ENCODE measurements at regions not wholly inside any gene's neighbourhood (a gene's known extent, or its start where the extent isn't known, plus 50 kb on each side); places are given as distances from the start of the nearest gene placed in this dataset.

- TF ChIP-seq REST (IDR thresholded peaks at IDR 0.05; ENCODE audit: borderline replicate concordance) (no peak), SMC3 (conservative IDR thresholded peaks at IDR 0.05; ENCODE audit: poor library complexity) (no peak), RAD21 (conservative IDR thresholded peaks at IDR 0.05) (no peak), POLR2AphosphoS5 (IDR thresholded peaks at IDR 0.05) (no peak), EZH2 (IDR thresholded peaks at IDR 0.05; ENCODE audit: borderline replicate concordance, insufficient read depth, low read length, poor library complexity, severe bottlenecking) (no peak)
- Histone ChIP-seq H3F3A (ENCODE audit: insufficient read depth, low read length, poor library complexity, severe bottlenecking) (no peaks in the 10 kb centered on the region), H4K20me1 (ENCODE audit: insufficient read depth) (no peaks in the 10 kb centered on the region), H3K9ac (ENCODE audit: low read length) (no peak overlapping the region), H3K27ac (ENCODE audit: low read length) (no peak overlapping the region), H3K79me2 (replicated peaks; ENCODE audit: insufficient read depth, low read length) (no peaks in the 10 kb centered on the region), H3K36me3 (ENCODE audit: insufficient read depth, low read length) (no peaks in the 10 kb centered on the region), H3K27me3 (ENCODE audit: insufficient read depth, low read depth, low read length) (no peaks in the 10 kb centered on the region), H3K9me2 (ENCODE audit: insufficient read depth, low read length) (no peaks in the 10 kb centered on the region), H3K4me2 (ENCODE audit: low read length) (no peak overlapping the region), H2AFZ (ENCODE audit: low read depth, low read length) (no peak overlapping the region), H3K4me3 (ENCODE audit: low read length) (no peak overlapping the region), H3K9me3 (ENCODE audit: low read length) (no peaks in the 10 kb centered on the region)
These were observed 92.1 kb upstream of the FHL2 start for GRCh38 chr2:105490956-105491355.

DNA sequence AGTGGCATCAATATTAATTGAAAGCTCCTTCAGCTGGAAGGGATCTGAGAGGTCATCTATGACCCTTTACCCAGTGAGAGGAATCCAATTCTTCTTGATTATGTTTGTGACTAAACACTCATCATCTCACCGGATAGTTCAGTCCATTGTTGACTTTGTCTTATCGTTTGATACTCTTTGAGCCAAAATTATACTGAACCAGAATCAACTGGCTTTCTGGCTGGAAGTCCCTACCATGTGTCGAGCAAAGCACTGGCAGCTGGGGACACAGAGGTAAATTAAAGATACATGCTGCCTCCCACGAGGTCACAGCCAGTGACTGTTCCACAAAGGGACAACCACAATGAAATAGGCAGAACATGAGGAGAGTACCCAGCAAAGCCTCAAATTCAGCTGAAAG lies 91.4 kb upstream of the FHL2 start:
- no peaks in the 10 kb centered on the region for H3K36me3 ChIP-seq (ENCODE audit: insufficient read depth, low read length)
- no peak overlapping the region for H3K4me3 ChIP-seq (ENCODE audit: low read length)
- no peaks in the 10 kb centered on the region for H4K20me1 ChIP-seq (ENCODE audit: insufficient read depth)
- no peaks in the 10 kb centered on the region for H3K9me3 ChIP-seq (ENCODE audit: low read length)
- no peak overlapping the region for H2AFZ ChIP-seq (ENCODE audit: low read depth, low read length)
- H3K9me2 ChIP-seq (ENCODE audit: insufficient read depth, low read length), result no peaks in the 10 kb centered on the region
- no peaks in the 10 kb centered on the region for H3K27me3 ChIP-seq (ENCODE audit: insufficient read depth, low read depth, low read length)
- H3K79me2 ChIP-seq (replicated peaks; ENCODE audit: insufficient read depth, low read length), result no peaks in the 10 kb centered on the region
- H3K4me2 ChIP-seq (ENCODE audit: low read length), result no peak overlapping the region
- no peaks in the 10 kb centered on the region for H3F3A ChIP-seq (ENCODE audit: insufficient read depth, low read length, poor library complexity, severe bottlenecking)
- H3K27ac ChIP-seq (ENCODE audit: low read length), result no peak overlapping the region
- TF ChIP-seq, protein P1, sequence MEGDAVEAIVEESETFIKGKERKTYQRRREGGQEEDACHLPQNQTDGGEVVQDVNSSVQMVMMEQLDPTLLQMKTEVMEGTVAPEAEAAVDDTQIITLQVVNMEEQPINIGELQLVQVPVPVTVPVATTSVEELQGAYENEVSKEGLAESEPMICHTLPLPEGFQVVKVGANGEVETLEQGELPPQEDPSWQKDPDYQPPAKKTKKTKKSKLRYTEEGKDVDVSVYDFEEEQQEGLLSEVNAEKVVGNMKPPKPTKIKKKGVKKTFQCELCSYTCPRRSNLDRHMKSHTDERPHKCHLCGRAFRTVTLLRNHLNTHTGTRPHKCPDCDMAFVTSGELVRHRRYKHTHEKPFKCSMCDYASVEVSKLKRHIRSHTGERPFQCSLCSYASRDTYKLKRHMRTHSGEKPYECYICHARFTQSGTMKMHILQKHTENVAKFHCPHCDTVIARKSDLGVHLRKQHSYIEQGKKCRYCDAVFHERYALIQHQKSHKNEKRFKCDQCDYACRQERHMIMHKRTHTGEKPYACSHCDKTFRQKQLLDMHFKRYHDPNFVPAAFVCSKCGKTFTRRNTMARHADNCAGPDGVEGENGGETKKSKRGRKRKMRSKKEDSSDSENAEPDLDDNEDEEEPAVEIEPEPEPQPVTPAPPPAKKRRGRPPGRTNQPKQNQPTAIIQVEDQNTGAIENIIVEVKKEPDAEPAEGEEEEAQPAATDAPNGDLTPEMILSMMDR (IDR thresholded peaks at IDR 0.05; ENCODE audit: poor library complexity, severe bottlenecking), result no peak
- TF ChIP-seq SMC3 (conservative IDR thresholded peaks at IDR 0.05; ENCODE audit: poor library complexity), result no peak
- TF ChIP-seq EP300 (conservative IDR thresholded peaks at IDR 0.05; ENCODE audit: poor library complexity, severe bottlenecking), result no peak
- TF ChIP-seq RAD21 (conservative IDR thresholded peaks at IDR 0.05), result no peak
- no peak for TF ChIP-seq POLR2AphosphoS5 (IDR thresholded peaks at IDR 0.05)
- no peak for TF ChIP-seq TAF1 (IDR thresholded peaks at IDR 0.05; ENCODE audit: low read depth)
- no peak for TF ChIP-seq EZH2 (IDR thresholded peaks at IDR 0.05; ENCODE audit: borderline replicate concordance, insufficient read depth, low read length, poor library complexity, severe bottlenecking)
- TF ChIP-seq REST (IDR thresholded peaks at IDR 0.05; ENCODE audit: borderline replicate concordance), result no peak
- TF ChIP-seq MXI1 (conservative IDR thresholded peaks at IDR 0.05; ENCODE audit: poor library complexity, severe bottlenecking), result no peak
- H3K9ac ChIP-seq (ENCODE audit: low read length), result no peak overlapping the region
